ENCODE measurements at regions not wholly inside any gene's neighbourhood (a gene's known extent, or its start where the extent isn't known, plus 50 kb on each side); places are given as distances from the start of the nearest gene placed in this dataset.

- no peaks in the 10 kb centered on the region for H3K79me2 ChIP-seq (replicated peaks; ENCODE audit: insufficient read depth, low read length)
- no peaks in the 10 kb centered on the region for H3F3A ChIP-seq (ENCODE audit: insufficient read depth, low read length, poor library complexity, severe bottlenecking)
- H3K4me2 ChIP-seq (ENCODE audit: low read length) = no peak overlapping the region
- H2AFZ ChIP-seq (ENCODE audit: low read depth, low read length) = no peak overlapping the region
- TF ChIP-seq, protein P1, sequence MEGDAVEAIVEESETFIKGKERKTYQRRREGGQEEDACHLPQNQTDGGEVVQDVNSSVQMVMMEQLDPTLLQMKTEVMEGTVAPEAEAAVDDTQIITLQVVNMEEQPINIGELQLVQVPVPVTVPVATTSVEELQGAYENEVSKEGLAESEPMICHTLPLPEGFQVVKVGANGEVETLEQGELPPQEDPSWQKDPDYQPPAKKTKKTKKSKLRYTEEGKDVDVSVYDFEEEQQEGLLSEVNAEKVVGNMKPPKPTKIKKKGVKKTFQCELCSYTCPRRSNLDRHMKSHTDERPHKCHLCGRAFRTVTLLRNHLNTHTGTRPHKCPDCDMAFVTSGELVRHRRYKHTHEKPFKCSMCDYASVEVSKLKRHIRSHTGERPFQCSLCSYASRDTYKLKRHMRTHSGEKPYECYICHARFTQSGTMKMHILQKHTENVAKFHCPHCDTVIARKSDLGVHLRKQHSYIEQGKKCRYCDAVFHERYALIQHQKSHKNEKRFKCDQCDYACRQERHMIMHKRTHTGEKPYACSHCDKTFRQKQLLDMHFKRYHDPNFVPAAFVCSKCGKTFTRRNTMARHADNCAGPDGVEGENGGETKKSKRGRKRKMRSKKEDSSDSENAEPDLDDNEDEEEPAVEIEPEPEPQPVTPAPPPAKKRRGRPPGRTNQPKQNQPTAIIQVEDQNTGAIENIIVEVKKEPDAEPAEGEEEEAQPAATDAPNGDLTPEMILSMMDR (IDR thresholded peaks at IDR 0.05; ENCODE audit: poor library complexity, severe bottlenecking) = no peak
- TF ChIP-seq RAD21 (conservative IDR thresholded peaks at IDR 0.05) (no peak), POLR2AphosphoS5 (IDR thresholded peaks at IDR 0.05) (no peak), TAF1 (IDR thresholded peaks at IDR 0.05; ENCODE audit: low read depth) (no peak), SMC3 (conservative IDR thresholded peaks at IDR 0.05; ENCODE audit: poor library complexity) (no peak), EZH2 (IDR thresholded peaks at IDR 0.05; ENCODE audit: borderline replicate concordance, insufficient read depth, low read length, poor library complexity, severe bottlenecking) (no peak), EP300 (conservative IDR thresholded peaks at IDR 0.05; ENCODE audit: poor library complexity, severe bottlenecking) (no peak), MXI1 (conservative IDR thresholded peaks at IDR 0.05; ENCODE audit: poor library complexity, severe bottlenecking) (no peak)
- TF ChIP-seq, protein P2, sequence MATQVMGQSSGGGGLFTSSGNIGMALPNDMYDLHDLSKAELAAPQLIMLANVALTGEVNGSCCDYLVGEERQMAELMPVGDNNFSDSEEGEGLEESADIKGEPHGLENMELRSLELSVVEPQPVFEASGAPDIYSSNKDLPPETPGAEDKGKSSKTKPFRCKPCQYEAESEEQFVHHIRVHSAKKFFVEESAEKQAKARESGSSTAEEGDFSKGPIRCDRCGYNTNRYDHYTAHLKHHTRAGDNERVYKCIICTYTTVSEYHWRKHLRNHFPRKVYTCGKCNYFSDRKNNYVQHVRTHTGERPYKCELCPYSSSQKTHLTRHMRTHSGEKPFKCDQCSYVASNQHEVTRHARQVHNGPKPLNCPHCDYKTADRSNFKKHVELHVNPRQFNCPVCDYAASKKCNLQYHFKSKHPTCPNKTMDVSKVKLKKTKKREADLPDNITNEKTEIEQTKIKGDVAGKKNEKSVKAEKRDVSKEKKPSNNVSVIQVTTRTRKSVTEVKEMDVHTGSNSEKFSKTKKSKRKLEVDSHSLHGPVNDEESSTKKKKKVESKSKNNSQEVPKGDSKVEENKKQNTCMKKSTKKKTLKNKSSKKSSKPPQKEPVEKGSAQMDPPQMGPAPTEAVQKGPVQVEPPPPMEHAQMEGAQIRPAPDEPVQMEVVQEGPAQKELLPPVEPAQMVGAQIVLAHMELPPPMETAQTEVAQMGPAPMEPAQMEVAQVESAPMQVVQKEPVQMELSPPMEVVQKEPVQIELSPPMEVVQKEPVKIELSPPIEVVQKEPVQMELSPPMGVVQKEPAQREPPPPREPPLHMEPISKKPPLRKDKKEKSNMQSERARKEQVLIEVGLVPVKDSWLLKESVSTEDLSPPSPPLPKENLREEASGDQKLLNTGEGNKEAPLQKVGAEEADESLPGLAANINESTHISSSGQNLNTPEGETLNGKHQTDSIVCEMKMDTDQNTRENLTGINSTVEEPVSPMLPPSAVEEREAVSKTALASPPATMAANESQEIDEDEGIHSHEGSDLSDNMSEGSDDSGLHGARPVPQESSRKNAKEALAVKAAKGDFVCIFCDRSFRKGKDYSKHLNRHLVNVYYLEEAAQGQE (IDR thresholded peaks at IDR 0.05; ENCODE audit: borderline replicate concordance) = no peak
- no peak overlapping the region for H3K27ac ChIP-seq (ENCODE audit: low read length)
- no peaks in the 10 kb centered on the region for H3K9me3 ChIP-seq (ENCODE audit: low read length)
- H3K9me2 ChIP-seq (ENCODE audit: insufficient read depth, low read length) = no peaks in the 10 kb centered on the region
- H4K20me1 ChIP-seq (ENCODE audit: insufficient read depth) = no peaks in the 10 kb centered on the region
- no peaks in the 10 kb centered on the region for H3K36me3 ChIP-seq (ENCODE audit: insufficient read depth, low read length)
- H3K27me3 ChIP-seq (ENCODE audit: insufficient read depth, low read depth, low read length) = no peaks in the 10 kb centered on the region
- no peak overlapping the region for H3K9ac ChIP-seq (ENCODE audit: low read length)
- no peak overlapping the region for H3K4me3 ChIP-seq (ENCODE audit: low read length)
Observed at GRCh38 chr6:133648581-133648980, 240.3 kb upstream of the TCF21 start.

GRCh38 chr6:133671376-133671775 is 217.5 kb upstream of the TCF21 start:
- H3K27me3 ChIP-seq (ENCODE audit: insufficient read depth, low read depth, low read length) = no peaks in the 10 kb centered on the region
- no peaks in the 10 kb centered on the region for H3F3A ChIP-seq (ENCODE audit: insufficient read depth, low read length, poor library complexity, severe bottlenecking)
- H3K4me2 ChIP-seq (ENCODE audit: low read length) = no peak overlapping the region
- H4K20me1 ChIP-seq (ENCODE audit: insufficient read depth) = no peaks in the 10 kb centered on the region
- no peaks in the 10 kb centered on the region for H3K79me2 ChIP-seq (replicated peaks; ENCODE audit: insufficient read depth, low read length)
- no peaks in the 10 kb centered on the region for H3K9me2 ChIP-seq (ENCODE audit: insufficient read depth, low read length)
- H3K4me3 ChIP-seq (ENCODE audit: low read length) = no peak overlapping the region
- no peak overlapping the region for H2AFZ ChIP-seq (ENCODE audit: low read depth, low read length)
- H3K9me3 ChIP-seq (ENCODE audit: low read length) = no peaks in the 10 kb centered on the region
- TF ChIP-seq, protein P1 (IDR thresholded peaks at IDR 0.05; ENCODE audit: poor library complexity, severe bottlenecking) = no peak
- TF ChIP-seq TAF1 (IDR thresholded peaks at IDR 0.05; ENCODE audit: low read depth) = no peak
- TF ChIP-seq RAD21 (conservative IDR thresholded peaks at IDR 0.05) = no peak
- no peak for TF ChIP-seq POLR2AphosphoS5 (IDR thresholded peaks at IDR 0.05)
- TF ChIP-seq, protein P2 (IDR thresholded peaks at IDR 0.05; ENCODE audit: borderline replicate concordance) = no peak
- TF ChIP-seq MXI1 (conservative IDR thresholded peaks at IDR 0.05; ENCODE audit: poor library complexity, severe bottlenecking) = no peak
- no peak overlapping the region for H3K9ac ChIP-seq (ENCODE audit: low read length)
- no peaks in the 10 kb centered on the region for H3K36me3 ChIP-seq (ENCODE audit: insufficient read depth, low read length)
- no peak overlapping the region for H3K27ac ChIP-seq (ENCODE audit: low read length)

All from neural cell (in vitro differentiated cells).